ENCODE measurements at regions not wholly inside any gene's neighbourhood (a gene's known extent, or its start where the extent isn't known, plus 50 kb on each side); places are given as distances from the start of the nearest gene placed in this dataset.

DNA sequence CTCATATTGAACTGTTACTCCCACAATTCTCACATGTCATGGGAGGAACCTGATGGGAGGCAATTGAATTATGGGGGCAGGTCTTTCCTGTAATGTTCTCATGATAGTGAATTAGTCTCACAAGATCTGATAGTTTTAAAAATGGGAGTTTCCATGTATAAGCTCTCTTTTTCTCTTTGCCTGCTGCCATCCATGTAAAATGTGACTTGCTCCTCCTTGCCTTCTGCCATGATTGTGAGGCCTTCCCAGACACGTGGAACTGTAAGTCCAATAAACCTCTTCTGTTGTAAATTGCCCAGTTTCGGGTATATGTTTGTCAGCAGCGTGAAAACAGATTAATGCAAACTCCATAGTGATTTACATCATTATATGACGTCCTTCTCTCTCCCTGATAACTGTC, 759.7 kb upstream of the RGS18 start:
- no peaks in the 10 kb centered on the region for H3K4me1 ChIP-seq (ENCODE audit: control insufficient read depth, extremely low read depth, insufficient read depth, low read length)
- no peak for DNase-seq (ENCODE audit: low read depth, low spot score)
- H3K9ac ChIP-seq (ENCODE audit: control insufficient read depth, extremely low read depth, insufficient read depth, low read length): no peak overlapping the region
- H3K4me3 ChIP-seq (ENCODE audit: control insufficient read depth in 2 of 3, extremely low read depth in 1 of 3, insufficient read depth in 2 of 3, low read depth in 1 of 3, low read length in 3 of 3): no peak overlapping the region
- FAIRE-seq: no peak
- no peaks in the 10 kb centered on the region for H3K36me3 ChIP-seq (ENCODE audit: control insufficient read depth in 2 of 2, extremely low read depth in 1 of 2, insufficient read depth in 2 of 2, low read length in 2 of 2)
- no peaks in the 10 kb centered on the region for H3K9me1 ChIP-seq (ENCODE audit: control insufficient read depth, extremely low read depth, insufficient read depth, low read length)
- H3K27me3 ChIP-seq (ENCODE audit: control insufficient read depth, extremely low read depth, insufficient read depth, low read length): no peaks in the 10 kb centered on the region
- dilution Hi-C loops (cut with MboI; ENCODE audit: extremely low pct_ligation_motif_present, low sequenced_read_pairs): no loop called here
- H3K79me2 ChIP-seq (ENCODE audit: control insufficient read depth, insufficient read depth, low read length): no peaks in the 10 kb centered on the region
- no peaks in the 10 kb centered on the region for H3K9me3 ChIP-seq (ENCODE audit: control insufficient read depth, low read depth, low read length)
- TF ChIP-seq EZH2 (IDR thresholded peaks at IDR 0.05; ENCODE audit: low read length): no peak
- TF ChIP-seq CTCF (optimal IDR thresholded peaks at IDR 0.05 in 1 of 3, IDR thresholded peaks at IDR 0.05 in 1 of 3, conservative IDR thresholded peaks at IDR 0.05 in 1 of 3; ENCODE audit: extremely low read depth in 1 of 3, insufficient read depth in 2 of 3, low read length in 3 of 3): no peak
- no peak overlapping the region for H3K27ac ChIP-seq (ENCODE audit: control insufficient read depth, insufficient read depth, low read length)
- no peak overlapping the region for H3K4me2 ChIP-seq (ENCODE audit: control insufficient read depth, extremely low read depth, insufficient read depth, low read depth, low read length)
- H2AFZ ChIP-seq (ENCODE audit: control insufficient read depth, low read length): no peak overlapping the region
- H4K20me1 ChIP-seq (ENCODE audit: control insufficient read depth, extremely low read depth, insufficient read depth, low read length): no peaks in the 10 kb centered on the region

GRCh38 chr1:191405417-191405816, 752.8 kb upstream of the RGS18 start:
- Histone ChIP-seq H3K36me3 (ENCODE audit: control insufficient read depth in 2 of 2, extremely low read depth in 1 of 2, insufficient read depth in 2 of 2, low read length in 2 of 2) (no peaks in the 10 kb centered on the region), H3K9ac (ENCODE audit: control insufficient read depth, extremely low read depth, insufficient read depth, low read length) (no peak overlapping the region), H3K79me2 (ENCODE audit: control insufficient read depth, insufficient read depth, low read length) (no peaks in the 10 kb centered on the region), H3K4me1 (ENCODE audit: control insufficient read depth, extremely low read depth, insufficient read depth, low read length) (no peaks in the 10 kb centered on the region), H2AFZ (ENCODE audit: control insufficient read depth, low read length) (no peak overlapping the region), H3K9me3 (ENCODE audit: control insufficient read depth, low read depth, low read length) (no peaks in the 10 kb centered on the region), H3K27me3 (ENCODE audit: control insufficient read depth, extremely low read depth, insufficient read depth, low read length) (no peaks in the 10 kb centered on the region), H3K27ac (ENCODE audit: control insufficient read depth, insufficient read depth, low read length) (no peak overlapping the region), H3K9me1 (ENCODE audit: control insufficient read depth, extremely low read depth, insufficient read depth, low read length) (no peaks in the 10 kb centered on the region), H3K4me2 (ENCODE audit: control insufficient read depth, extremely low read depth, insufficient read depth, low read depth, low read length) (no peak overlapping the region), H3K4me3 (ENCODE audit: control insufficient read depth in 2 of 3, extremely low read depth in 1 of 3, insufficient read depth in 2 of 3, low read depth in 1 of 3, low read length in 3 of 3) (no peak overlapping the region), H4K20me1 (ENCODE audit: control insufficient read depth, extremely low read depth, insufficient read depth, low read length) (no peaks in the 10 kb centered on the region)
- dilution Hi-C loops (cut with MboI; ENCODE audit: extremely low pct_ligation_motif_present, low sequenced_read_pairs): no loop called here
- no peak for DNase-seq (ENCODE audit: low read depth, low spot score)
- FAIRE-seq: no peak
- no peak for TF ChIP-seq CTCF (optimal IDR thresholded peaks at IDR 0.05 in 1 of 3, IDR thresholded peaks at IDR 0.05 in 1 of 3, conservative IDR thresholded peaks at IDR 0.05 in 1 of 3; ENCODE audit: extremely low read depth in 1 of 3, insufficient read depth in 2 of 3, low read length in 3 of 3)
- TF ChIP-seq EZH2 (IDR thresholded peaks at IDR 0.05; ENCODE audit: low read length): no peak

Measured in keratinocyte (primary cell).